H7 (cell line): ENCODE measurements at regions not wholly inside any gene's neighbourhood (a gene's known extent, or its start where the extent isn't known, plus 50 kb on each side); places are given as distances from the start of the nearest gene placed in this dataset.

ENCODE experiments used
- DNase-seq: peaks from one replicate; pipeline ENCODE4 v3.0.0; 2012
- H3K27me3 ChIP-seq: 2 replicates; pipeline ENCODE4 v1.6.0; 2011; ENCODE audit warnings: mild to moderate bottlenecking, low read length; ENCODE audit not compliant: control insufficient read depth, insufficient read depth
- H3K36me3 ChIP-seq: replicated peaks from 2 replicates; pipeline ENCODE4 v1.5.1; 2011; ENCODE audit warnings: low read length; ENCODE audit not compliant: control insufficient read depth, insufficient read depth
- H3K4me3 ChIP-seq: 2 replicates; pipeline ENCODE4 v1.5.1; 2011; ENCODE audit warnings: low read depth, mild to moderate bottlenecking, control low read depth, low read length, moderate library complexity; ENCODE audit not compliant: insufficient read depth

DNA sequence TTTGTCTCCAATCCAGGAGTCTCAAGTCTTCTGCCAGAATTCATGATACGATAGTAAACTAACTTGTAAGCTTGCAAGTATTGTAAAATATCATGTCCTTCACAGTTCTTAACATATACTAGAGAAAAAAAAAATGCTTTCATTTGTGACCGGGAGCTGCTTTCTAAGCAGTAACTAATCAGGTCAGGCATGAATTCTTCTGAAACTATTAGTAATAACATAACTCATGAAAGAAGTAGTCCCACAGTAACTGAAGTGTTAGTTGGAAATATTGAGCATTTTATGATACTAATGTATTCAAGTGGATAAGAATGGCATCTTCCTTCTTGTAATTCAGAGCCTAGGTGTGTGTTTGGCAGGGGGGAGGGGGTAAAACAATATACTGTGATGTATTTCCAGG lies 665.6 kb downstream of the DNAJB9 start:
- no peaks in the 10 kb centered on the region for H3K36me3 ChIP-seq
- H3K4me3 ChIP-seq, result no peak overlapping the region
- DNase-seq, result no peak
- H3K27me3 ChIP-seq, result no peaks in the 10 kb centered on the region

DNA sequence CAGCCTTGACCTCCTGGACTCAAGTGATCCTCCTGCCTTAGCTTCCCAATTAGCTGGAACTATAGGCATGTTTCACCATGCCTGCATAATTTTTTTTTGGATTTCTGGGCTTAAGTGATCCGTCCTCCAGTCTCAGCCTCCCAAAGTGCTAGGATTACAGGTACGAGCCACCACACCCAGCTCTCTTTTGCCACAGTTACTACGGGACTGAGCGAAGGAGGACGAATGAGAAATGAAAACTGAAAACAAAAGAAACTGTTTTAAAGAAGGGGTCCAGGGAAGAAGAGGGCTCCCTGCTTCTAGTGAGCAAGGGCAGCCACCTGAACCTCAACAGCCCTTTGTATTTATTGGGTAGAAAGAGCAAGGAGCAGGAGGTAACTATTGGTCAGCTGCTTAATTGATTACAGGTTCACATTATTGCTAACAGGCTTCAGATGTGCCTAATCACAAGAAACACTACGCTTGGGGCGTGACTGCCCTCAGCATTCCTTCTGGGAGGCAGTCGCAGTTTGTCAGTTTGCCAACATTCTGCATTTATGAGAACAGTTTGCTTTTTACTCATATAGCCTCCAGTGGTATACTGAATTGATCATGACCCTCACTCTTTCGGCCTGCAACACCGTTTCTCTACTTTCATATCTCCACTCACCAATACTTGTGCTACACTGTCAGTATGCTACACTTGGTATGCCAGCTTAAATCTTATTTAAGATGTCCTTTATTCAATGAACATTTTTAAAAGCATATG lies 676.8 kb downstream of the DNAJB9 start:
- no peaks in the 10 kb centered on the region for H3K36me3 ChIP-seq
- DNase-seq, result no peak
- no peak overlapping the region for H3K4me3 ChIP-seq
- no peaks in the 10 kb centered on the region for H3K27me3 ChIP-seq

DNA sequence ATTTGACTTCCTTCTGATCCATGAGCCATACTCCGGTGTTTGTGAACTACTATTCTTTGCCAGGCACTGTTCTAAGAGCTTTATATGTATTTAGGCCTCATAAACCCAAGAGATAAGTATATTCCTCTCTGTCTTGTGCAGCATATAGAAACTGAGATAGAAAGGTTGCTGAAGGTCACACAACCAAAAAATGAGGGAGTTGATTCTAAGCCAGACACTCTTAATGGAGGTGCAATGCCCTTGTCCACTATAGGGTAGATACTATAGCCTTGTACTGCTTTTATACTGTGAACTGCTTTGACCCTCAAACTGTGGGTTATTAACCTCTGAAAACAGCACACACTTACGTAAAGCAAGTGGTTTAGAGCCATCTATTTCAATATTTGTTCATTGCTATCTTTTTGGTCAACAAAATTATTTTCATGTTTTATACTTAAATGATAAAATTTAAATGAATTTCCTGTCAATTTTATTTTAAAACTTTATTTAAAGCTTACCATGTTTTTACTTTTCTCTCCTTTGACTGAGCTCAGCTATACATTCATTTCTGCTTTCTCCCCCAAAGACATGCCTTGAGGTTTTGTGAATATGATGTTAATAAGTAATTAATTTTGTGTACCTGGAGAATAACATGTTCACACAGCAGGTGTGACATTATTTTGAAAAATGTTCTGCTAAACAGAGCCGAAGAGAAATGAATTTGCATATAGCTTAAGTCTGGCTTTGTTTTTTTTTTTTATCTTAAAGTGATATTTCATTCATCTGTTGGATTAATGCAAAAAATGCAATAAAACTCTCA lies 687.3 kb downstream of the DNAJB9 start:
- H3K4me3 ChIP-seq, result no peak overlapping the region
- H3K36me3 ChIP-seq, result no peaks in the 10 kb centered on the region
- no peaks in the 10 kb centered on the region for H3K27me3 ChIP-seq
- no peak for DNase-seq

DNA sequence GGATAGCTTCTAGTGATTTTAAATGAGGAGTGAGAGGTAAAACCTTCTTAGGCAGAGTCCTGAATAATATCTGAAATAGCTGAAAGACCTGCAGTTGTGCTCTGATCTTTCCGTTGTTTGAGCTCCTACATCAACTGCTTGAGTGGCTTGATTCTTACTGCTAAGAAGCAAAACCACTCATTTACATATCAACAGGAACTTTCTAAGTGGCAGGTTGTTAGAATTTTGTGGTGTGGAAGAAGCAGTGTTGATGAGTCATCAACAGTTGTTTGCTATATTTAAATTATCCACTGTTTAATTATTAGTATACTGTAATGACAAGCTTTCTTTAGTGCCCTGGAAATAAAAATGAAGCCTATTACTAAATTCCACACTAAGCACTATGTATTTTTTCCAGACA lies 689.5 kb downstream of the DNAJB9 start:
- Histone ChIP-seq H3K27me3 (no peaks in the 10 kb centered on the region), H3K36me3 (no peaks in the 10 kb centered on the region)
- DNase-seq, result peak; percentile 2

DNA sequence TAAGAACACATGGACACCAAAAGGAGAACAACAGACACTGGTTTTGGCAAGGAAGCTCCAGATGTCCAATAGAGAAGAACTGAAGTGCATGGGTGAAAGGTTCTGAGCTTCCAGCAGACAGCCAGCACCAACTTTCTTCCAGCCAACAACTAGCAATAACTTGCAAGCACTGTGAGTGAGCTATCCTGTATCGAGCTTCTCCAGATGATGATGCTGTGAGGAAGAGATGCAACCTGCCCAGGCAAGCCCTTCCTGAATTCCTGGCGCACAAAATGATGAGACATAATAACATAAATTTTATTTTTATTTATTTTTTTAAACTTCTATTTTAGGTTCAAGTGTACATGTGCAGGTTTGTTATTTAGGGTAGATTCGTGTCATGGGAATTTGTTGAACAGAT lies 692.1 kb downstream of the DNAJB9 start:
- Histone ChIP-seq H3K36me3 (no peaks in the 10 kb centered on the region), H3K27me3 (no peaks in the 10 kb centered on the region), H3K4me3 (no peak overlapping the region)
- no peak for DNase-seq

More for the DNA sequence above, 689.5 kb downstream of the DNAJB9 start:
- no peak overlapping the region for H3K4me3 ChIP-seq

DNA sequence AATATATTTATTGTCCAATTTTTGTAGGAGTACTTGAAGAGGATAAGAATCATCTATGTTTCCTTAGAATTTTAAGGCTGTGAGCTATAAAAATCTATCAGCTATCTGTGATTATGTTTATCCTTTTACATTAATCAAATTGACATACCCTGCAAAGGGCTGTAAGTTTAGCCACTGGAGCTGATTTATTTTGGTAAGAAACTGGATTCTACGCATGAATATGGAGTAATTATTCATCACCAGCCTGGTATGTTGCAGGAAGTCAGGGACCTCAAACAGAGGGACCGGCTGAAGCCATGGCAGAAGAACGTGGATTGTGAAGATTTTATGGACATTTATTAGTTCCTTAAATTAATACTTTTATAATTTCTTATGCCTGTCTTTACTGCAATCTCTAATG lies 696.9 kb downstream of the DNAJB9 start:
- DNase-seq, result no peak
- no peaks in the 10 kb centered on the region for H3K27me3 ChIP-seq
- no peak overlapping the region for H3K4me3 ChIP-seq
- H3K36me3 ChIP-seq, result no peaks in the 10 kb centered on the region

DNA sequence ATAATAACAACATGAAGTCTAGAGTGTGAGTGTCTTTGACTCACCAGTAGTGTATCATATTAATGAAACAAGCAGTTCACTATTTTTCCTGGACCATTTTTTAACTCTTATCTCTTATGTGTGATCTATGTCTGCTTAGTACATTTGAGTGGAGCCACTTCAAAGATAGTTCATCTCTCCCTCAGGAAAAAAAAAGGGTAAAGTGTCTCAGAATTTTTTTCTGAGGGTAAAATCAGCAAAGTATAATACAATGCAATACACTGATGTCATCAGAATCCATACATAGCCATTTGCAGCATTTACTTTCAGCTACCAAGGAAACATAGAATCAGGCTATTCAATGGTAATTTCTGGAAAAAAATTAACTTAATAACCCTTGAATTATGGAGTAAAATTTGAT lies 706.7 kb downstream of the DNAJB9 start:
- Histone ChIP-seq H3K4me3 (no peak overlapping the region), H3K27me3 (no peaks in the 10 kb centered on the region)

DNA sequence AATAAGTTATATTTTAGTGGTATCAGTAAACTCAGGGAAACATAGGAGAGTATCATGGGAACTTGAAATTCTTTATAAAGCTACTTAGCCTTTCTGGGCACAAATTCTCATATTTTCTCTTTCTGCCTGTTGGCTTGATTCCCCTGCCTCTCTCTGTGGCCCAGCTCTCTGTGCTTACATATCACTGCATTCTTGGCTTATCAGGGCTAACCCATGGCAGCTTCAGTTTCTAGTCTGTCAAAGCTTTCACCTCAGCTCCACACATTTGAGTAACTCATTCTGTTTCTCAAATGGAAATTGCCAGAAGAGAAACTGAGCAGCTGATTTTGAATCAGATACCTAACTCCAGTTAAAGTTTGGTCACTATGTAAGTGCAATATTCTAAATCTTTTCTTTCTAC lies 713.1 kb downstream of the DNAJB9 start:
- DNase-seq, result no peak
- H3K36me3 ChIP-seq, result no peaks in the 10 kb centered on the region
- no peaks in the 10 kb centered on the region for H3K27me3 ChIP-seq
- no peak overlapping the region for H3K4me3 ChIP-seq

More for the DNA sequence above, 706.7 kb downstream of the DNAJB9 start:
- no peaks in the 10 kb centered on the region for H3K36me3 ChIP-seq
- DNase-seq, result no peak

DNA sequence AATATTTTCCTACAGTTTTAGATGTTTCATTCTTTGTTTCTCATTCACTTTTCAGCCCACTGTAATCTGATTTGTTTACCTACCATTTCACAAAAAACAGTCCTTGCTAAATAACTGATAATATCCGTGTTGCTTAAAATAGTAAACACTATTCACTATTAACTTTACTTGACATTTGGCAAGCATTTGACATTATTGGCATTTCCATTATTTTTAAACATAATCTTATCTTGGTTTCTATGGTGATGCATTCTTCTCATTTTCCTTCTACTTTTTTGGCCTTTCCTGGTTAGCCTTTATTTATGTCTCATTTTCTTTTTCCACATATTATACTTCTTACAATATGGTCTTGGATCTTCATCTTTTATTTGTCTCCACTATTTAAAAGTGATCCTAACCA lies 715.3 kb downstream of the DNAJB9 start:
- Histone ChIP-seq H3K27me3 (no peaks in the 10 kb centered on the region), H3K36me3 (no peaks in the 10 kb centered on the region), H3K4me3 (no peak overlapping the region)
- no peak for DNase-seq

DNA sequence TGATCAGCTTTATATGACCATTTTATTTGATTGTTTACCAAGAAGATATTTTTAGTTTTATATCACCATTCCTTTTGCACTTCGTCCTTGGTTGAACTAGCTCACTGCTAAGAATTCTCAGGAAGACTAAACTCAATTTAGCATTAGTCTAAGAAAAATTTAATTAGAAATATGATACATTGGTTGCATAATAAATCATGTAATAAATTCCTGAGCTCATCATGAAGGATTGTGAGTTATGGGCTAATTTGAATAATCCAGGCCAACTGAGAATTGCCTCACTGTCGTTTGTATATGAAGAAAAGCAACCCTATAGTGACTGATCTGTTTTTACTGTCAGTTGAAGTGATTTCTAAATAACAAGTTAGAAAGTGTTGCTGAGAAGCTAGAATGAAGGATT lies 725.5 kb downstream of the DNAJB9 start:
- DNase-seq, result no peak
- no peaks in the 10 kb centered on the region for H3K36me3 ChIP-seq

DNA sequence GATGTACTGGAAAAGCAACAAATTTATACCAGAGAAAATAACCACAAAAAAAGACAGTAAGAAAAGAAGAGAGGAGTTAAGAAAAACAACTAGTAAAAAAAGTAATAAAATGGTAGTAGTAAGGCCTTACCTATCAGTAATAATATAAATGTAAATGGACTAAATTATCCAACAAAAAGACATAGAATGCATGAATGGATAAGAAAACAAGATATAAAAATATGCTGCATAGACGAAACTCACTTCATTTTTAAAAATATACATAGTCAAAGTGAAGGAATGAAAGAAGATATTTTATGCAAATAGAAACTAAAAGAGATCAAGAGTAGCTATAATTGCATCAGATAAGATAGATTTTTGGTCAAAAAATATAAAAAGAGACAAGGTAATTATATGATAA lies 739.1 kb downstream of the DNAJB9 start:
- DNase-seq, result no peak
- no peaks in the 10 kb centered on the region for H3K27me3 ChIP-seq
- H3K36me3 ChIP-seq, result no peaks in the 10 kb centered on the region
- H3K4me3 ChIP-seq, result no peak overlapping the region

More for the DNA sequence above, 725.5 kb downstream of the DNAJB9 start:
- Histone ChIP-seq H3K27me3 (no peaks in the 10 kb centered on the region), H3K4me3 (no peak overlapping the region)

DNA sequence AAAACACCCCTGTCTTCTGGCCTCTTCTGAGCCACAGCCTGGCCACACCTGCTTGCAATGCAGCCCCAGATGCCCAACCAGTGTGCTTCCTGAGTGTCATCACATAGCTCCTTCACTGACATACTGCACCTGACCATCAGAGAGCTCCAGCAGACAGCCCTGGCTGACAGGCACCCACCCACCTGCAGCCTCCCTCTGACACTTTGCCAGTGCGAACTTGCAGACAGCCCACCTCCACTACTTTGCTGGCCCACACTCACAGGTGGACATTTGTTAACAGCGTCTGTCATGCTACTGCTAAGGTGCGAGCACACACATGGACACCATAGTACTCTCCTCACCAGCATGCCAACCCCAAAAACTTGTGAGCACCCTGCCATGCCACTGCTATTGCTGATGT lies 740.1 kb downstream of the DNAJB9 start:
- Histone ChIP-seq H3K36me3 (no peaks in the 10 kb centered on the region), H3K4me3 (no peak overlapping the region), H3K27me3 (no peaks in the 10 kb centered on the region)
- DNase-seq, result no peak

DNA sequence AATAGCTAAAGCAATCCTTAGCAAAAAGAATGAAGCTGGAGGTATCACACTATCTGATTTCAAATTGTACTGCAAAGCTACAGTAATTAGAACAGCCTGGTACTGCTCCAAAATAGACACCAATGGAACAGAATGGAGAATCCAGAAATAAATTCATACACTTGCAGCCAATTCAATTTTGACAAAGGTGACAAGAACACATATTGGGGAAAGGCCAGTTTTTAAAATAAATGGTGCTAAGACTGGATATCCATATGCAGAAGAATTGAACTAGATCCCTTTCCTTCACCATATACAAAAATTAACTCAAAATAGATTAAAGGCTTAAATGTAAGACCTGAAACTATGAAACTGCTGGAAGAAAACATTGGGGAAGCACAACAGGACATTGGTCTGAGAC lies 748.5 kb downstream of the DNAJB9 start:
- H3K36me3 ChIP-seq, result no peaks in the 10 kb centered on the region
- DNase-seq, result no peak
- H3K4me3 ChIP-seq, result no peak overlapping the region
- H3K27me3 ChIP-seq, result no peaks in the 10 kb centered on the region

DNA sequence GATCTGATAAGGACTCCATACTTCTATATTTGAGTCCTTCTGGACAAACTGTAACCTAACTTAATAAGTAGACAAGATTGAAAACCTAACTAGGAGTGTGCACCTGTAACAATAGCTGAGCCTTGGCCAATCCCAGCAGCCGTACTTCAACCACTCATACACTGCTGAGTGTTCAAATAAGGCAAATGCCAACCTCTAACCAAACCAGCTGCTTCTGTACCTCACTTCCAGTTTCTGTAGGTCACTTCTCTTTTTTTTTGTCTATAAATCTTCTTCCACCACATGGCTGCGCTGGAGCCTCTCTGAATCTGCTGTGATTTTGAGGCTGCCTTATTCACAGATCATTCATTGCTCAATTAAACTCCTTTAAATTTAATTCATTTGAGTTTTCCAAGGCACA lies 753.2 kb downstream of the DNAJB9 start:
- no peak for DNase-seq
- Histone ChIP-seq H3K4me3 (no peak overlapping the region), H3K36me3 (no peaks in the 10 kb centered on the region), H3K27me3 (no peaks in the 10 kb centered on the region)

DNA sequence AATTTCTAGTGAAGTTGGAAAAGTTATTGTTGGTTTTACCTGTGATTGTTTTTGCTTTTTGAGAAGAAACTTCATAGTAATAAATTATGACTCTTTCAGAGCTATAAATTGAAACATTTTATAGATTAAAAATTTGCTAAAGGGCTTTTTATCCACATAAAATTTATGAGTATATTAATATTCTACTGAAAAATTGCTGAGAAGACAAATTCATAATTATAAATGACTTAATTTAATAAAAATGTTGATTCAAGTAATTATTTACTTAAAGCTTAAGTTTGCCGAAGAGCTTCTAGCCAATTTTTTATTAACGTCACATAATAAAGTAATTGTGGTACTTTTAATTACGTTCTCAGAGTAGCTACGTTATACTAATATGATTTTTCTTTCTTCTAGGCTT lies 761.7 kb downstream of the DNAJB9 start:
- H3K4me3 ChIP-seq, result no peak overlapping the region
- H3K36me3 ChIP-seq, result no peaks in the 10 kb centered on the region
- no peaks in the 10 kb centered on the region for H3K27me3 ChIP-seq
- DNase-seq, result no peak
